HG02870 (cell line): ENCODE measurements at regions not wholly inside any gene's neighbourhood (a gene's known extent, or its start where the extent isn't known, plus 50 kb on each side); places are given as distances from the start of the nearest gene placed in this dataset.

Source experiments
- ATAC-seq: cut with Tn5 transposase; IDR thresholded peaks from one replicate; pipeline ENCODE4 v1.9.1; 2021; ENCODE audit warnings: mild to moderate bottlenecking, moderate library complexity; ENCODE audit not compliant: unreplicated experiment

DNA sequence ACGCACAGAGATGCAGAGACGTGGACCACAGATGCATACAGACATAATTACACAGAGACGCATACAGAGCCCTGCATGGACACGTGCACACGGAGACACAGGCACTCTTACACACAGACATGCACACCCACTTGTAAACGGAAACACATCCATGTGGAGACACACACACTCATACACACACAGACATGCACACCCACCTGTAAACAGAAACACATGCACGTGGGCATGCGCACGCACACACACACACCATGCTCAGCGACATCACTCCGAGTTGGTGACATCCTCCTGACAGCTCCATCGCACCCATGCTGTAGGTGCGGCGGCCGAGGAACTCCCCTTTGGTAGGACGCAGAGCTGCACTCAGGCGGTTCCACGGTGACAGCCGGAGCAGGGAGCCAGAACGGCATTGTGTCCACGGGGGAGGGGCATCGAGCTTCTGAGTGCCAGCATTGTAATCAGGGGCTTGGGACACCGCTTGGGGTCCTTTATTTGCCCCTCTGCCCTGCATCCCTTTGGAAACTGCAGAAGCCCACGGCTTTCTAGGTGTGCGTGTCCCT, 233.5 kb downstream of the RBFOX3 start:
- no peak for ATAC-seq

DNA sequence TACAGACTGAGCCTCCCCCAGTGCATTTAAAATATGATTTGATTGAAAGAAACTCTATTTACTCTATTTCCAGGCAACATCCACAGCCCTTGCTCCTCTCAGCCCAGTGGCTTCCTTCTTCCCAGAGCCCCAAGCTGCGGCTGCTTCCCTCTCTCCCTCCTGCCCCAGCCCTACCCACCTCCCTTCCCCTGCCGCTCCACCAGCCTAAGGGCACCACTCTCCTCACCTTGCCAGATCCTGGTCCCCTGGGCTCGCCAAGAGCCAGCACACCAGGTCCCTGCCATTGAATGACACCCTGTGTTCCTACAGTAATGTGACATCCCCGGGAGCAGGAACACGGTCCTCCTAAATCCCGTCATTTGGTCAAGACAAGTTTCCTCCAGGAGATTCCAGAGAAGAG, 236.0 kb downstream of the RBFOX3 start:
- ATAC-seq, result no peak

DNA sequence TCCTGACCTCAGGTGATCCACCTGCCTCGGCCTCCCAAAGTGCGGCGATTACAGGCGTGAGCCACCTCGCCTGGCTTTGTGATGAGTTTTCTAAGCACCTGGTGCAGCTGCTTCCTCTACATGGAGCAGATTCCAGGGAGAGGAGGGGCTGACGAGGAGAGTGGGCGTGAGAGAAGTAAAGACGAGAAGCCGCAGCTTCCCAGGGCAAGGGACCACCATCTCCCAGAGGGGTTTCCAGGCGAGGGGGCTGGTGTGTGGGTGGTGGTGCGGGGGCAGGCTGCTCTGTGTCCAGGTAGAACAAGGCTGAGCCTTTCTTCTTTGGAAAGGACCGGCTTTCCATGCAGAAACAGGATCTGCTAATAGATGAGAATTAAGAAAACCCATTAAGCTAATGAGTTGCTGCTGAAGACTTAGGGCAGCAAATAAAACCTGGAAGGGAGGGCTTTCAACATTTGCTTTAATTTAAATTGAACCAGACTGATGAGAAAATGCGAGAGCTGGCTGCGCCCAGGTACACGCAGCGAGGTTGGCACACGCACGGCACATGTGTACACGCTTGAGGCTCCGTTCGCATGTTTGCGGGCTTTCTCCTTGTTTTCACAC, 236.7 kb downstream of the RBFOX3 start:
- no peak for ATAC-seq

- ATAC-seq, result no peak
Observed at GRCh38 chr17:79372470-79373238, 238.2 kb downstream of the RBFOX3 start.

- ATAC-seq, result no peak
Observed at GRCh38 chr17:79371984-79372383, 238.9 kb downstream of the RBFOX3 start.

GRCh38 chr17:79370594-79370993, 240.3 kb downstream of the RBFOX3 start:
- no peak for ATAC-seq

- ATAC-seq, result no peak
Observed at GRCh38 chr17:79370126-79370525, 240.7 kb downstream of the RBFOX3 start.

DNA sequence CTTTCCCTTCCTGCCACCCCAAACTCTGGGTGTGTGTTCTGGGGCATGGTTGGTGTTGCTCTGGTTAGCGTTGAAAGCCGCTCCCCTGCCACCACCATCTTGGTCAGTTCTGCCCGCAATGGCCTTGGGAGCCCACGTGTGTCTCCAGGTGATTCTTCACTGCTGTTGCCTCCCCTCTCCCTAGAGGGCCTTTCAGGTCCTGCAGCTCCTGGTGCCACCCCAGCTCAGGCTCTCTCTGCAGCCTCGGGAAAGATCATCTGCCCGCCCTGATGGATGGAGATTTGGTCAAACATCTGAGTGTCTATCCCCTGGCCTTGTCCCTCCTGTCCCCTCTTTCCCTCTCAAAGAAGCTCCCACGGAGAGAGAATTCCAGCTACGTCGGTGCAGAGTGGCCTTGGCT, 241.3 kb downstream of the RBFOX3 start:
- no peak for ATAC-seq

DNA sequence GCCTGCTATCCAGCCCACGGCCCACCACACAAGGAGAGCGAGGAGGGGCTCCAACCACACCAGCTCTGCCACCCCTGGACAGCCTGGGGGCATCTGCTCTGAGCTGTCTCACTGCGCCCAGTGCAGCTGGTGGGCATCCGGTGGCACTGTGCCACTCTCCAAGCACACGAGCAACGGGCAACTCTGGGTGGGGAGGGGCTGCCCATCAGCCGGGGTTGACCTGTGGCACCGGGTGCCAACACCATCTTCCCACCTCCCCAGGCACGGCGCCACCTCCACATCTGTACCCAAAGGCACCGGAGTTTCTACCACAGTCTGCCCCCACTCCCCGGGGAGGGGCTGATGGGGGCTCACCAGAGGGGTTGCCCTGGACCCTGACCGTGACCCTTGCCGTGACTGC, 241.8 kb downstream of the RBFOX3 start:
- ATAC-seq, result no peak

DNA sequence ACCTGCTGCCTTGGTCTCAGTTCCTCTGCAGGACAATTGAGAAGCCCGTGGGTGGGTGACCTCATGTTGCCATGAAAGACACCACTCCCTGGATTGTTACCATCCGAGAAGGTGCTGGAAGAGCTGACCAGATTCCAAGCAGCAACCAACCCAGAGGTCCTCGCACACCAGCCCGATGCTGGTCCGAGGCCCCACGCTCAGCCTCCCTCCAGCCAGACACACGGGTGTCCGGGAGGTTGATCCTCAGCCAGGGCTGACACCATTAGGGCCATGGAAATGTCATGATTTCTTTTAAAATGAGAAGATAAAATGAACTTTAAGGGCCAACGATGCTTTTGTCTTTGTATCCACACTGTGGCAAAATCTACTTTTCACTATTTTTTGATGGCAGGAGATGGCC, 242.3 kb downstream of the RBFOX3 start:
- ATAC-seq, result no peak

DNA sequence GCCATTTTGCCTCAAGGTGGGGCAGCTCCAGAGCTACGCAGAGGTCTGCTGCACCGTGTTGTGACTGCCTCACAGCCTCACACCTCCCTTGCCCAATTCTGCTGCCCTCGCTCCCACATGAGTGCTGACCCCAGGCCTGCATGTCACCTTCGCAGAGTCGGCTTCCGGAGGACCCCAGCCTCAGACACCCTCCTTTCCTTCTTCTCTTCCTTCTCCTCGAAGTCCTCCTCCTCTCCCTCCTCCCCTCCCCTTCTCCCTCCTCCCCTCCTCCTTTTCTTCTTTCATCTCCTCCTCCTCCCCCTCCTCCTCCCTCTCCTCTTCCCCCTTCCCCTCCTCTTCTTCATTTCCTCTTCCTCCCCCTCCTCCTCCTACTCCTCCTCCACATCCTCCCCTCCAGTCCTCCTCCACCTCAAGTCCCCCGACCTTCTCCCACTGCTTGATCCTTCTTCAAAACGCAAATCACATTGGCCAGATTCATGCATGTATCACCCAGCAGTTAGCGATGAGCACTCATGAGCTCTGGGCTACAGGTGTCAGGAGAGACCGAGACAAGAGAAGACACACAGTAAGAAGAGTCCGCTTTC, 243.8 kb downstream of the RBFOX3 start:
- ATAC-seq, result no peak

DNA sequence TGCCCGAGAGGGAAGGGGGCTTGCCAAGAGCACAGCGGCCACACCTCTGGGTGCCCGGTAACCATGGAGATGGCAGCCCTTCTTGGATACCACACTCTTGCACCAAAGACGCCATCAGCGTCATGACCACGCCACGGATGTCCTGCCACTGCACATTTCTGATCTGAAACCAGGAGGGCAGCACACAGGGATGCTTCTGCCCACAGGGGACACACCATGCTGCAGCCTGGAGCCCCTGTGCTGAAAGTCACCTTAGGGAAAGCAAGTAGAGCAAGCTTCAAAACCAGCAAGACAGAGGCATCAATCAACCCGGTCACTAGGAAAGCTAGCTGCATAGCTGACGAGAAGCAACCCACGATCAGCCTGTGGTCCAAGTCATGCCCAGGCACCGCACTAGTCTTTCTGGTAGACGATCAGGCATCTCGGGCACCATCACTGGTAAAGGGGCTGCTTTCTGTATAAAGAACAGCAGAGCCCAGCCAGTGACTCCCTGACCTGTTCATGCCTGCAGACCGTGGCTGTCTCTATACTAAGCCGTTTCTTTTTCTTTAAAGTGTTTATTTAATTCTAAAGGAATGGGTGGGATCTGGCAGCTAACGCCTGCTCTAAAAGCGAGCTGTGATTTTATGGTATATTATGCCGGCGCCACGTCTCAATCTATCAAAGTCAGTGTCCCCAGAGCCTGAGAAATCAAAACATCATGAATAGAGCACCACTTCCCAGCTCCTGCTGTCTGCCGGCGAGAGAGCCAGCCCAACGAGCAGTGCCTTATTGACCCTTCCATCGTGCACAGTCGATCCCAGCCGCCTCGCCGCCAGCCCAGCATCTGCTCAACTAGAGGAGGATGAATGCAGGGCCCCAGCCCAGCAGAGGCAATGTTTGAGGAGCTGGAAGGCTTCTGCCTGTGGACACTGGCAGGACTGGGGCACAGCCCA, 244.7 kb downstream of the RBFOX3 start:
- ATAC-seq, result no peak

DNA sequence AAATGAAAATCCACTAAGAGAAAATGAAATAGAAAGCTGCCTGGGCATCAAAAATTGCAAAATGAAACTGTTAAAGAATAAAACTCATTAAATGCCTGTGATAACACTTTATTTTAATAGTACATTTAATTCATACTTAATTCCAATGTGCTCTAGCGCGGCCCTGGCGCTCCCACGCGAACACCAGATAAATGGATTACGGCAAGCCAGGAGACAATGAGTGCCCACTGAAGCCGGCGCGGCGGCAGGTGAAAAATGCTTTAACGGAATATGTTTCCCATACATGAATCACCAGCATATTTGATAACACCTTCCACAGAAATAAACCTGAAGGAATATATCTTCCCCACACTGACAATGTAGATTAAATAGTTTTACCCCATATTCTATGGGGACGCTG, 245.5 kb downstream of the RBFOX3 start:
- no peak for ATAC-seq

- no peak for ATAC-seq
Observed at GRCh38 chr17:79364315-79365094, 246.3 kb downstream of the RBFOX3 start.

DNA sequence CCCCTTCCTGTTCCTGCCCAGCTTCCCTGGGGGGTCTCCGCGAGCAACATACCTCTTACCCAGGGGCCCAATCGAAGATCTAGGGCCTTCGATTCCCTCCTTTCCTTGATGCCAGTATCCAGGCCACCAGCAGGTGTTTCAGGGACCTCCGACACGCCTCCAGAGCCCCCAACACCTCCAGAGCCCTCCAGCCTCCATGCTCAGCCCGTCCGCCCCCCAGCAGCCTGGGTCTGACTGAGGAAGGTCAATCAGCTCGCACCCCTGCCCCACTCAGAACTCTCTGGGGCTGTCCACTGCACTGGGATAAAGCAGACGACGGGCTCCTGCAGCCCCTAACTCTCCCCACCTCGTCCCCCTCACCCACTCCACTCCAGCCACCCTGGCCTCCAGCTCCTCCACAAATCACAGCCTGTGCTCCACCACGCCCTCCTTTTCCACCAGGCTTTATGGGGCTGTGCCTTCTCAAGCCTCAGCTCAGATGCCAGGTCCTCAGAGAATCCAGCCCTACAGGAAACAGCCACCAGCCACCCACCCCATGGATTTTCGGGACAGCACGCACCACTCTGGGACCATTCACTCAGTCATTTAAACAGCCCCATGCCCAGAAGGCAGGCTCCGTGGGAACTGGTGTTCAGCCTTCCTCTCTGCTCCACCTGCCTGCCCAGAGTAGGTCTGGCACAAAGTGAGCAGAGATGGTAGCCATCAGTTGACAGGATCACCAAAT, 247.1 kb downstream of the RBFOX3 start:
- no peak for ATAC-seq

DNA sequence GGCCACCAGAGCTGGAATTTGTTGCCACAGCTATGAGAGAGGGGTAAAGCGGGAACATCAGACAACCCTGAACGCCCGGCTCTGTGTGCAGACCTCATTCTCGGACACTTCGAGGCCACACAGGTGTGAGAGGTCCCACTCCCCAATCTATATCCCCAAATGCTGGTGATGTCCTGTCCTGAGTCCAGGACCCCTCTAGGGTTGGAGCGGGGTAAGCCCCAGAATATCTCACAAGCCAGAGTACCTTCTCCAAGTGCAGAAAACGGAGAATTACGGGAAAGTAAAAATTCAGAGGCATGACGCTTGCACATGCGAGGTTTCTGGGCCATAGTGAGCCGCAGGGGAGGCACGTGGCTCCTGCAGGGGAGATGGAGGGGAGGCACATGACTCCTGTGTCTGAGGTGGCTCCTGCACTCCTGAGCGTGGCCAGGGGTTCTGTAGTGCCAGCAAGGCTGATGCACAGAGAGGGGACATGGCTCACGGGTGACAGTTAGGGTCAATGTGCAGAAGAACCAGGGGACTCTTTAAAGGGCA, 248.0 kb downstream of the RBFOX3 start:
- ATAC-seq, result no peak

DNA sequence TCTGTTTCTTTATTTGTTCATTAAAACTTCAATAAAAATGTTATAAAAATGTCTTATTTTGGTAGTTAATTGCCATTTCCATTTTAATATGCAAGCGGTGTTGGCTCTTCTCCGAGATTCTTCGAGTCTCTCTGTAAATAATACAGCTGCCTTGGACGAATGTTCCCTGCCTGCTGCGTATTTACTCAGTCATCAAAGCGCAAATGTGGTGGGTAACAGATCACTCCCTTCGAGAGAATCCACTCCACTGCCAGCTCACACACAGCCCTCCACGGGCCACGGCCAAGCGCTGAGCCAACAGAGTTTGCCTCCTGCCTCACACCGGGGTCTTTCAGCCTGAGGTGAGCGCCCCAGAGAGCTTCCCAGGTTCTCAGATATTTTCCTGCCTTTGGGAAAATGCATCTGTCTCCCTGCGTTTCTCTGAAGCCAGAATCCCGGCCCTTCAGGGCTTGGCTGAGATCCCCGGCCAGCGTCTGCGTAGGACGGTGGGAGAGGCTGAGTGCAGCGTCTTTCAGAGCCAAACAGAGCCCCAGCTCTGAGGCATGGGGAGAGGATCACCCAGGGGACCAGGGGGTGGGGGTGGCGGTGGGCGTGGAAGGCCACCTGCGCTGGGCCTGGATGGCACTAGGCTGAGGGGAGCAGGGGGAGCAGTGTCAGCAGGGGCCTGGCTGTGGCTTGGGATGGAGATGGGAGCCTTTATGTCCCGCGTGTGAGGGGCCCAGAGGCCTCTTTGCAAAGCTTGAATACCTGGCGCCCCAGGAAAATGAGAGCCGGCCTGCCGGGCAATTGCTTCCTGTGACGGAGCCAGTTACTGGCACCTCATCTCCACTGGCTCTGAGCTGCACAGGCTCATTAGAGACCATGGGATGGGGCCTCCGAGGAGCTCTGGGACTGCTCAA, 248.7 kb downstream of the RBFOX3 start:
- ATAC-seq, result no peak

DNA sequence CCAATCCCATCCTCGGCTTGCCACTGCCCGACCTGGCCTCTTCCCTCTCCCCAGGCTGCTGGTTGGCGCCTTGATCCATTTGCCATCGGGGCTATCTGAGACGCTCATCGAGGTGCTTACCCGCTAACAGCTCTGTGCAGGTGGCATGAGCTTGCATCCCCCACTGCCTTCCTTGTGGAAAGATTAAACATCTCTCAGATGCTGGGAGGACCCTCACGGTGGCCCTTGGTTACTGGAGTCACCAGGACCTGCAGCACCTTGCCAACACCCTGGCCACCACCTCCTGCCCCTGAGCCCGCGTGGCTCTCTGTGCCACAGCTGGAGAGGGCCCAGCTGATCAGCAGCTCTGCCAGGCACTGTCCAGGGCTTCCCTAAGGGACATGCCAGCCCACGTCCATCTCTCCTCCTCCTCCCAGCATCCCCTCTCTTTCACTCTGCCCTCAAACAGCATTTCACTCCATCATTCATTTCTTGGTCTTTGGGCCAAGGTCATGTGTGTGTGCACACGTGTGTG, 249.6 kb downstream of the RBFOX3 start:
- no peak for ATAC-seq
